ENCODE measurements at regions not wholly inside any gene's neighbourhood (a gene's known extent, or its start where the extent isn't known, plus 50 kb on each side); places are given as distances from the start of the nearest gene placed in this dataset.
"Not testable (repeated sequence)": the region's sequence is repeated elsewhere in the genome, so short reads cannot be mapped to it uniquely, and the experiment has no call there.

DNA sequence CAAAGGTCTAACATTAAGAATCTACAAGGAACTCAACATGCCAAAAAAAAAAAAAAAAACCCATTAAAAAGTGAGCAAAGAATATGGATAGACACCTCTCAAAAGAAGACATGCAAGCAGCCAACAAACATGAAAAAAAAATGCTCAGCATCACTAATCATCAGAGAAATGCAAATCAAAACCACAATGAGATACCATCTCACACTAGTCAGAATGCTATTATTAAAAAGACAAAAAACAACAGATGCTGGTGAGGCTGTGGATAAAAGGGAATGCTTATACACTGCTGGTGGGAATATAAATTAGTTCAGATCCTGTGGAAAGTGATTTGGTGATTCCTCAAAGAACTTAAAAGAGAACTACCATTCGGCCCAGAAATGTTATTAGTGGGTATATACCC is 257.7 kb upstream of the PLET1 start:
- DNase-seq = no peak

DNA sequence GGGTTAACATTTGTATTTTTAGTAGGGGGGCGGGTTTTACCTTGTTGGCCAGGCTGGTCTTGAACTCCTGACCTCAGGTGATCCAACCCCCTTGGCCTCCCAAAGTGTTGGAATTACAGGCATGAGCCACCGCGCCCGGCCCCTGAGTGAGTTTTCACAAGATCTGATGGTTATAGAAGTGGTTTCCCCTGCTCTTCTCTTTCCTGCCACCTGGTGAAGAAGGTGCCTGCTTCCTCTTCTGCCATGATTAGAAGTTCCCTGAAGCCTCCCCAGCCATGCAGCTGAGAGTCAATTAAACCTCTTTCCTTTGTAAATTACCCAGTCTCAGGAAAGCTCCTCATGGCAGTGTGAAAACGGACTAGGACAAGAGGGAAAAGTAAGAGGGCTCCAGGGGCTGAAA is 259.1 kb upstream of the PLET1 start:
- no peak for DNase-seq

- DNase-seq = no peak
These were observed 259.7 kb upstream of the PLET1 start for GRCh38 chr11:112520354-112520753.

DNA sequence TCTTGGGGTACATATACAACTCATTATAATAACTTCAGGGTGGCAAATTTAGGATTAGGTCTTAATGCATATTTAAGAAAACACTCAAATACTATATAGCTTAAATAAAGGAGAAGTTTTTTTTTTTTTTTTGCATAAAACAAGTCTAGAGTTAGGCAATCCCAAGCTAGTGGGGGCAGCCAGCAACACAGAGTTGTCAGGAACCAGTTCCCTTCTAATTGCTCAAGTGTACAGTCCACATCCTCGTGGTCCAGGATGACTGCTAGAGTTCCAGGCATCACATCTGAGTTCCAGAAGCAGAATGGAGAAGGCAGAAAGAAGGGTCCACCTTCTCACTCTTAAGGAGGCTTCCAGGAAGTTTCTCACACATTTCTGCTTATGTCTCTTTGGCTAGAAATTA is 261.9 kb upstream of the PLET1 start:
- DNase-seq = no peak

- DNase-seq = no peak
These were observed 262.4 kb upstream of the PLET1 start for GRCh38 chr11:112523031-112523430.

DNA sequence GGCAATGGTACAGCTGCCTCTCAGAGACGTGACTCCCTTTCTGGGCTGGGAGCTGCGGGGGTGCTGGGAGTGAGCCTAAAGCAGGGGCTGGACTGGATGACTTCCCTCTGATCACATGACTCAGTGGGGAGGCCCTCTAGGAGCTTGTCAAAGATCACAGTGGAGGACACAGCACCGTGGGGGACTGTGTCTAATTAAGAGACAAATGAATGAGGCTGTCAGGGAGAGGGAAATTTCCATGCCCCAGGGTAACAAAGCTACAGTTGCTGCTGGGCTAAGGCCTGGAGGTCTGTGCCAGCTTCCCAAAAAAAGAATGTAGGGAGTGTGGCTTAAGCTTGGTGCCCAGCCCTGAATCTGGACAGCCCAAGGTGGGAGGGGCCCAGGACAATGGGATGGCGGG is 262.8 kb upstream of the PLET1 start:
- DNase-seq = no peak

DNA sequence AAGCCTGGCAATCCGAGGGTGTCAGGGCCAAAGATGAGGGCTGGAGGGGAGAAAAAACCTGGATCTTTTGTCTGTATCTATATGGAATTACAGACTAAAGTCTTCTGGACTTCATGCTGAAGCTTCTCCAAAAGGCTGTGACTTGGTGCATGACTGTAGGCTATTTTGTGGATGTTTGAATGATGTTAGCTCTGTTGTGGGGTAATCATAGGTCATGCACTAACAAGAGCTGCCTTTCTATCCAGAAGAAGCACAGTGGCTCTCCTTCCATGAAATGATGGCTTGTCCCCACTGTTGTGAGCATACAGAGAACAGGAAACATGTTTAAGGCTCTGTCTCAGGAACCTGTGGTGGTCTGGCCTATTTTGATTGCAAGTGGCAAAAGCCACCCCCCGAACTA is 263.3 kb upstream of the PLET1 start:
- no peak for DNase-seq

DNA sequence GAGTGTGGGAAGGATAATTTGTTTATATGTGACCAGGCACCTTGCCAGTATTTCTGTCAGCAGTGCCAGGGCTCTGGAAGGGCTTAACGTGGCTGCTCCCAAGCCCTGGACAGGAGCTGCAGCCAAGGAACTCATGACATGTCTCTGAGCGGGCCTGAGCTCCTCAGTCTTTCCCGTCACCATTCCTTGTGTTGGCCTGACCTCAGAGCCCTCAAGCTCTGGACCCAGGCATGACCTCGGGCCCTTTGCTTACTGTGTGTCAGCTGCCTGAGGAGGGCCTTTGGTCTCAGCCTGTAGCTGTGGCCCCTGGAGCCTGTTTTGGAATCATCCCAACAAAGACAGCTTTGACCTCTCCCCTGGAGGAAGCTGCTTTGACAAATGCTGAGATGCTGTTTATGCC is 264.1 kb upstream of the PLET1 start:
- no peak for DNase-seq

GRCh38 chr11:112525270-112525669 is 264.6 kb upstream of the PLET1 start:
- no peak for DNase-seq

DNA sequence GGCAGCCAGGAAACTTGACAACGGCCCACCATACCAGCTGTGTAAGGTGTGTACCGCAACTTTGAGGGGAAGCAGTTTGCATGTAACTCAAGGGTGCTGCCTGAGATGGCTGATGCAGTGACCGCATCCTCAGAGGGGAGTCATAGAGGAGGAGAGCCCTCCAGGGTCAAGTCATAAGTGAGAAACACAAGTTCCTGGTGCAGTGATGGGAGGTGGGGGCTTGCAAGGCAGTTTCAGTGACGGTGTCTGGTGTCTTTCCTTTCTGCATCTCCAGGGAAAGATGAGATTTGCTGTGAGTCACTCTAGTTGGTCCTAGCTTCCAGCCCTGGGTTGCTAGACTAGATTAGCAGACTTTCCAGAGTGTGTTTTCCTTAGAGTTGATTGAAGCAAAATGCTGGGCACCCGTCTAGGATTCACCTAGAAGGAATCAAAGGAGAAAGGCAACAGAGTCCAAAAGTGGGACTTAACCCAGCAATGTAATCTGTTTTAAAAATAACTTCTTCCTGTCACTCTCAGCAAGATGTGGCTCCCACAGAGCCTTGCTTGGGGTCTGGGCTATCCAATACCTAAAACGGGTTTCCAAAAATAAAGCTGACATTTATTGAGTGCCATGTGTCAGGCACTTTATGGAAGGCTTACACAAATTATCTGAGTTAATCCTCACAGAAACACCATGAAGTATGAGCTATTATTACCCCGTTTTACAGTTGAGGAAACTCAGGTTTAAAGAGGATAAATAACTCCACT is 265.4 kb upstream of the PLET1 start:
- DNase-seq = no peak

- DNase-seq = no peak
These were observed 266.2 kb upstream of the PLET1 start for GRCh38 chr11:112526699-112527416.

DNA sequence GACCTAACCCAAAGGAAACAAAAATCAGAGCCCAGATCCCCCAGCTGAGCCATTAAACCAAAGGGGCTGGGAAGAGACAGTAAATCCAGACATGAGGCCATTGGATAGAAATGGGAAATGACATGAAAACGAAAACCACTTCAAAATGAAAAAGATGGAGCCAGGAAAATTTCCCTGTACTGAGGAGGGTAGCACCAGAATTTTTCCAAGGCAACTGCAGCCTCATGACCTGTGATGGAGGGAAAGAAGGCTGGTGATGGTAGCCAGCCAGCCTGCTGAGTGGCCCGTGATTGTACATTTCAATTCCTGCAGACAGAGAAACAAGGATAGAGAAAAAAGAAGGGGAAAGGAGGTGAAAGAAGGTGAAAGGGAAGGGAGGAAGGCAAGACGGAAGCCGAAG is 268.4 kb upstream of the PLET1 start:
- DNase-seq = no peak

DNA sequence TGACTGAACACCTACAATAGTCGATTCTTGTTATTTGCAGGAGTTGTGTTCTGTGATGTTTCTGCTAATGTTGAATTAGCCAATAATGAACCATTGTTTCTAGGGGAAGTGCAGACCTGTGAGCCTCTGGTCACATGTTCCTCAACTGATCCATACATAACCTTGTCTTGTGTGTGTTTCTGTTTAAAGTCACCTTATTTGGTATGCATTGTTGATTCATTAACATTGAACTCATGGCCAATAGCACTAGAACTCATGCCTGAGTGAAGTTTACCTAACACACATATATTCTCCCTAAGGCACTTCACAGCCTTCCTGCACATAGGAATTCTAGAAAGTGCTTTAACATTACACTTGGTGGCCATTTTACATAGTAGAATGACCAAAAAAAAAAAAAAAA is 271.8 kb upstream of the PLET1 start:
- DNase-seq = no peak

- no peak for DNase-seq
These were observed 273.0 kb upstream of the PLET1 start for GRCh38 chr11:112533682-112534081.

- no peak for DNase-seq
These were observed 273.5 kb upstream of the PLET1 start for GRCh38 chr11:112534208-112534607.

- DNase-seq = no peak
These were observed 276.4 kb upstream of the PLET1 start for GRCh38 chr11:112537026-112537425.

DNA sequence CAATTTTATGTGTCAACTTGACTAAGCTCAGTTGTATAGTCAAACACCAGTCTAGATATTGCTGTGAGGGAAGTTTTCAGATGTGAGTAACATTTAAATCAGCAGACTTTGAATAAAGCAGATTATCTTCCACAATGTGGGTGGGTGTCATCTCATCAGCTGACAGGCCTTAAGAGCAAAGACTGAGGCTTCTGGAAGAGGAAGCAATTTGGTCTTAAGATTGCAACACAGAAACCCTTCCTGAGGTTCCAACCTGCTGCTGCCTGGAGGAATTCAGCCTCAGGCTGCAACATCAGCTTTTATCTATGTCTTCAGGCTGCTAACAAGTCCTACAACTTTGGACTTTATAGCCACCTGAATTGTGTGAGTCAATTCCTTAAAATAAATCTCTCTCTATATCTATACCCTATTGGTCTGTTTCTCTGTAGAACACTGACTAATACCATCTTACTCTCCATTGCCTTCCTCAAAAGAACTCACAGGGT is 277.2 kb upstream of the PLET1 start:
- DNase-seq = no peak

GRCh38 chr11:112538534-112539280 is 278.0 kb upstream of the PLET1 start:
- DNase-seq = no peak

DNA sequence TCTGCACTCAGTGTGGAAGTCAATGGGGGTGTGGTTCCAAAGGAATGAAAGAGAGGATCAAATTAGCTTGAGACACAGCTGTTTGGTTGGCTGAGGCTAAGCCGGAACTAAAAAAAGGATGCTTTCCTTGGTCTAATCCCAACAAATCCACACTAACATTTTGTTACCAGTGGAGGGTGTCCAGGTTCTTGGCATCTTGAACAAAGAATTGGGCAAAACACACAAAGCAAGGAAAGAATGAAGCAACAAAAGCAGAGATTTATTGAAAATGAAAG is 278.6 kb upstream of the PLET1 start:
- DNase-seq = not testable (repeated sequence)

DNA sequence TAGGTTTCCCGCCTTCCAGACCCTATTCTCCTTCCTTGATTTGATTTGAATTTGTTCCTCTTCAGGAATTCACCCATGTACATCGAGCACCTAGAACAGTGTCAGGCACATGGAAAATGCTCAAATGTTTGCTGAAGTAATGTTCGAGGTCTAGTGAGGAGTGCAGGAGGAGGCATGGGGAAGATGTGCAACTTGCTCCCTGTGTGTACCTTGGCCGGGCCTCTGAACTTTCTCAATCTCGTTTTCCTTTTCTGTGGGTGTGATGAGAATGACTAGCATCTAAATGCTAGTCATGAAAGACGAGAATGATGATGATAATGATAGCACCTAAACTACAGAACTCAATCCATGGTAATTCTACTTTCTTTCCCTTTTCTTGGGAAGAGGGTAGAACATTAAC is 279.1 kb upstream of the PLET1 start:
- no peak for DNase-seq

- no peak for DNase-seq
These were observed 279.6 kb upstream of the PLET1 start for GRCh38 chr11:112540261-112540660.

DNA sequence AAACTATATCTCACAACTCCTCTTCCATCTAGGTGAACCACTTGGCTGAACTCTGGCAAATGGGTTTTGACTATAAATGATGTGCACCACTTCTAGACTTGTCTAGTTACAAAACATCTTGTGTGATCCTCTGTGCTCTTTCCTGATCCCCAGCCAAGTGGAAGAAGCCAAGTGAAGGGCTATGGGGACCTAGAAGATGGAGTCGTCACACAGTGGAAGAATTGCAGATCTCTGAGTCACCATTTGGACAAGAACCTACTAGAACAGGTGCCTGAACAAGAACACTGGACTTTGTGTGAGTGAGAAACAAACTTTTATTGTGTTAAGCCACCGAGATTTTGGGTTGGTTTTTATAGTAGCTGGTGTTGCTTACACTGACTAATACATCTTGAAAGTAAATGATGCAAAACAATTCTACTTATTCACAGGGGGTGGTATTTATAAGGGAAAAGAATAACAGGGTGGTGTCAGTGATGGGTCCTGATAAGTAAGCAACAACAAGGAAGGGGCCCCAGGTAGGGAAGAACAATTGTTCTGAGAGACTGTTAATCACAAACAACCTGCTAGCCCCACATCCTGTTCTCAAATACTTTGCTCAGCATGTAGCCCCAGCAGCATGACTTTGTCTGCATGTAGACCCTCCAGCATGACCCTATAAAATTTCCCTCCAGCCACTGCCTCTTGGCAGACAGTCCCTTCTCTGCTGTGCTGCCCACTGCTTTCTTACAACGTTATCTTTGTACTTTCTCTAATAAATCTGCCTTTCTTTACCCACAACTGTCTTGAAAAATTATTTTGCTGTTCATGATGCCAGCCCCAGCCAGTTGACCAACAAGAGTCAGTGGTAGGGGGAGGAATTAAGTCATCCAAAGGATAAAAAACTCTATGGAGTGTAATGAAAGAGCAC is 280.7 kb upstream of the PLET1 start:
- DNase-seq = no peak

DNA sequence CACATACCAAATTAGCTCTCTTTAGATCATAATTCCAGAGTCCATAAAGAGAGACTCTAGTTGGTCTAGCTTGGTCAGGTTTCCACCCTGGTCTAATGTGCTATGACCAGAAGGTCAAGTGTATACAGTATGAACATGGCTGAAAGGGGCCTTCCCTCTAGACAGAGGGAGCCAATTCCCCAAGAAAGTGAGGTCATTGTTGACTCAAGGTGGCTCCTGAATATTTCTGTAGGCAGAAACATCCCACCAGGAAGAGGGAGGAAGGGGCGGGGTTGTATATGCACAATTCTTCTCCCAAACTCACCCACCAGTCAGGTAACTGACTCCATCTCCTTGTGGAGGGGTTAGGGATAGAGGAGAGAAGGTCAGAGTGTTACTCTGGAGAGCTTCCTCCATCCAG is 281.8 kb upstream of the PLET1 start:
- DNase-seq = no peak

All from NCI-H187 treated with DMSO at 0.1 percent for 48 hours (cell line).